ENCODE measurements at regions not wholly inside any gene's neighbourhood (a gene's known extent, or its start where the extent isn't known, plus 50 kb on each side); places are given as distances from the start of the nearest gene placed in this dataset.

DNA sequence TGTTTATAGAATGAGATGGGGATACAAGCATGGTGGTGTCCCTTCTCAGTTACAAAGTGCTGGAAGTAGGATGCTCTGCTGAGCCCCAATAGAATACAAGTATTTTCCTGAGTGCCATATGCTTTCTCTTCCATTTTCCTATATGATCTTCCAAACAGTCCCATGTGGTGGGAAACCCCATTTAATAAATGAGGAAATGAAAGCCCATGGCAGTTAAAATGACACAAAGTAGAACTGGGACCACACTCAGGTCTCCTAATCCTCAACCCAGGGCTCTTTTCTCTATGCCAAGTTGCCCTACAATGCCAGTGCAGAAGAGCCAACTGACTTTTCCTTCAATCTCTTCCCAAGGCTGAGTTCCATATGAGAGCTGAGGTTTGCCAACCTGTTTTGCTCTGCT, 198.0 kb upstream of the FOXN2 start:
- no peak overlapping the region for H3K4me3 Mint-ChIP-seq
- ATAC-seq (ENCODE audit: low read depth), result no peak
- ChIA-PET POLR2A (no interaction called here), CTCF (no interaction called here)
- peaks cover 15% of the 10 kb centered on the region for H3K4me1 Mint-ChIP-seq
- H3K36me3 Mint-ChIP-seq (ENCODE audit: low read depth), result no peaks in the 10 kb centered on the region
- H3K27me3 Mint-ChIP-seq, result no peaks in the 10 kb centered on the region
- no peak for DNase-seq
- TF ChIP-seq, protein P1, sequence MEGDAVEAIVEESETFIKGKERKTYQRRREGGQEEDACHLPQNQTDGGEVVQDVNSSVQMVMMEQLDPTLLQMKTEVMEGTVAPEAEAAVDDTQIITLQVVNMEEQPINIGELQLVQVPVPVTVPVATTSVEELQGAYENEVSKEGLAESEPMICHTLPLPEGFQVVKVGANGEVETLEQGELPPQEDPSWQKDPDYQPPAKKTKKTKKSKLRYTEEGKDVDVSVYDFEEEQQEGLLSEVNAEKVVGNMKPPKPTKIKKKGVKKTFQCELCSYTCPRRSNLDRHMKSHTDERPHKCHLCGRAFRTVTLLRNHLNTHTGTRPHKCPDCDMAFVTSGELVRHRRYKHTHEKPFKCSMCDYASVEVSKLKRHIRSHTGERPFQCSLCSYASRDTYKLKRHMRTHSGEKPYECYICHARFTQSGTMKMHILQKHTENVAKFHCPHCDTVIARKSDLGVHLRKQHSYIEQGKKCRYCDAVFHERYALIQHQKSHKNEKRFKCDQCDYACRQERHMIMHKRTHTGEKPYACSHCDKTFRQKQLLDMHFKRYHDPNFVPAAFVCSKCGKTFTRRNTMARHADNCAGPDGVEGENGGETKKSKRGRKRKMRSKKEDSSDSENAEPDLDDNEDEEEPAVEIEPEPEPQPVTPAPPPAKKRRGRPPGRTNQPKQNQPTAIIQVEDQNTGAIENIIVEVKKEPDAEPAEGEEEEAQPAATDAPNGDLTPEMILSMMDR (IDR thresholded peaks at IDR 0.05), result no peak
- H3K27ac Mint-ChIP-seq, result no peak overlapping the region
- intact Hi-C loops (cut with micrococcal nuclease), result no loop called here
- no peaks in the 10 kb centered on the region for H3K9me3 Mint-ChIP-seq

DNA sequence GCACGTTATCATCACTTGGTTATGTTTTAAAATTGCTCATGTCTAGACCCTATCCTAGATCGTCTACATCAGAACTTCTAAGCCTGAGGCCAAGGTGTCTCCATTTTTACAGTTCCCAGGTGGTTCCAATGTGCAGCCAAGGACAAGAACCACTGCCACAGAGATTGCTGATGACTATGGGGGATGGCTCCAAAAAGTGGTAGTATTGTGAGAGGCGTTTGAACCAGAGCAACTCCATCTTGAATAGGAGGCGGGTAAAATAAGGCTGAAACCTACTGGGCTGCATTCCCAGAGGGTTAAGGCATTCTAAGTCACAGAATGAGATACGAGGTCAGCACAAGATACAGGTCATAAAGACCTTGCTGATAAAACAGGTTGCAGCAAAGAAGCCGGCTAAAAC, 195.6 kb upstream of the FOXN2 start:
- CTCF ChIA-PET, result no interaction called here

DNA sequence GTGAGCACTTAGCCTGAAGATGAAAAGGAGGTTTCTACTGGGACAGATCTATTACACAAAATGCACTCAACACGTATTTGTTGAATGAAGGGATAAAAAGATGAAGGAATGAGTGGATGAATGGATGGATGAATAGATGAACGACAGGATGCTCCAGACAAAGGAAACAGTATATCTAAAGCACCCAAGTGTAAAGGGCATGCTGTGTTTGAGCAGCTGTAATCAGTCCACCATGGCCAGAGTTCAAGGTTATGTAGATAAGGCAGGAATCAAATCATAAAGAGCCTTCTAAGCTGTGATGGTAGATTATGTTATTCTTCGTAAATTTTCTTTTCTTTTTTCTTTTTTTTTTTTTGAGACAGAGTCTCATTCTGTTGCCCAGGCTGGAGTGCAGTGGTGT, 194.4 kb upstream of the FOXN2 start:
- POLR2A ChIA-PET, result no interaction called here
- CTCF ChIA-PET, result no interaction called here
- no peak overlapping the region for H3K27ac Mint-ChIP-seq

More for the DNA sequence above, 195.6 kb upstream of the FOXN2 start:
- intact Hi-C loops (cut with micrococcal nuclease), result no loop called here
- H3K27me3 Mint-ChIP-seq, result no peaks in the 10 kb centered on the region
- H3K4me3 Mint-ChIP-seq, result no peak overlapping the region
- peaks cover 6% of the 10 kb centered on the region for H3K4me1 Mint-ChIP-seq
- no peak overlapping the region for H3K27ac Mint-ChIP-seq
- POLR2A ChIA-PET, result no interaction called here
- no peak for ATAC-seq (ENCODE audit: low read depth)
- DNase-seq, result no peak
- TF ChIP-seq, protein P1 (IDR thresholded peaks at IDR 0.05), result no peak
- H3K36me3 Mint-ChIP-seq (ENCODE audit: low read depth), result no peaks in the 10 kb centered on the region
- H3K9me3 Mint-ChIP-seq, result no peaks in the 10 kb centered on the region

DNA sequence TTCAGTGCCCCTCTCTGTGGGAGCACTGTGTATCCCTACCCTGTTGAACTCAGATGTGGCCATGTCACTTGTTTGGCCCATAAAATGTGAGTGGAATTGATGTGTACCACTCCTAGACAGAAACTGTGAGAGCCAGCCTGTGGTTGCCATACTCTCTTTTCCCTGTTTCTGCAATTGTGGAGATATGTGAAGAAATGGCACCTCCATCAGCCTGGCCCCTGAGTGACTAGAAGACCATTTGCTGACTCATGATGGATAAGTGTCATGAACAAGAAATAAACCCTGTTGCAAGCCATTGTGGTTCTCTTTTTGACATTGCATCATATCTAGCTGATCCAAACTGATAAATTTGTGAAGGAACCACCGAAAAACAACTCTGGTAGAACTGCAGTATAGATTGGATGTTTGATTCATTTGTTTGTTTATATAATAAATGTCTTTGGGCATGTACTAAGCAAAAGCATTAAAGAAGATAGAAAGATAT, 193.7 kb upstream of the FOXN2 start:
- intact Hi-C loops (cut with micrococcal nuclease), result no loop called here
- H3K4me3 Mint-ChIP-seq, result no peak overlapping the region
- DNase-seq (no peak), ATAC-seq (ENCODE audit: low read depth) (no peak)
- H3K27me3 Mint-ChIP-seq, result no peaks in the 10 kb centered on the region
- ChIA-PET CTCF (no interaction called here), POLR2A (no interaction called here)
- H3K27ac Mint-ChIP-seq, result no peak overlapping the region
- no peaks in the 10 kb centered on the region for H3K36me3 Mint-ChIP-seq (ENCODE audit: low read depth)
- no peaks in the 10 kb centered on the region for H3K4me1 Mint-ChIP-seq
- TF ChIP-seq, protein P1 (IDR thresholded peaks at IDR 0.05), result no peak
- no peaks in the 10 kb centered on the region for H3K9me3 Mint-ChIP-seq

More for the DNA sequence above, 194.4 kb upstream of the FOXN2 start:
- intact Hi-C loops (cut with micrococcal nuclease), result no loop called here
- no peaks in the 10 kb centered on the region for H3K36me3 Mint-ChIP-seq (ENCODE audit: low read depth)
- DNase-seq (no peak), ATAC-seq (ENCODE audit: low read depth) (no peak)
- H3K4me1 Mint-ChIP-seq, result no peaks in the 10 kb centered on the region
- no peak overlapping the region for H3K4me3 Mint-ChIP-seq
- no peaks in the 10 kb centered on the region for H3K9me3 Mint-ChIP-seq
- H3K27me3 Mint-ChIP-seq, result no peaks in the 10 kb centered on the region
- TF ChIP-seq, protein P1 (IDR thresholded peaks at IDR 0.05), result no peak

DNA sequence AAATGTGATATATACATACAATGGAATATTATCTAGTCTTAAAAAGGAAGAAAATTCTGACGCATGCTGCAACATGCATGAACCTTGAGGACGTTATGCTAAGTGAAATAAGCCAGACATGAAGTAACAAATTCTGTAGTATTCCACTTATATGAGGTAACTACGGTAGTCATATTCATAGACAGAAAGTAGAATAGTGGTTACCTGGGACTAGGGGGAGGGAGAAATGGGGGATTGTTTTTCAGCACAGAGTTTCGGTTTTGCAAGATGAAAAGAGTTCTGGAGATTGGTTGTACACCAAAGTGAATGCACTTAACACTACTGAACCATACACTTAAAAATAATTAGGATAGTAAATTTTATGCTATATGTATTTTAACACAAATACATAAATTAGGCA, 192.3 kb upstream of the FOXN2 start:
- H3K27ac Mint-ChIP-seq, result no peak overlapping the region
- ATAC-seq (ENCODE audit: low read depth), result no peak

More for the DNA sequence above, 192.3 kb upstream of the FOXN2 start:
- no peaks in the 10 kb centered on the region for H3K36me3 Mint-ChIP-seq (ENCODE audit: low read depth)
- ChIA-PET CTCF (interaction anchor here (1.1 kb wide), 1 partner anchor 15 kb away, joined by 4 read pairs; no protein-coding TSS in a partner anchor), POLR2A (no interaction called here)
- TF ChIP-seq, protein P1 (IDR thresholded peaks at IDR 0.05), result no peak
- no peaks in the 10 kb centered on the region for H3K4me1 Mint-ChIP-seq
- H3K9me3 Mint-ChIP-seq, result no peaks in the 10 kb centered on the region
- H3K4me3 Mint-ChIP-seq, result no peak overlapping the region
- intact Hi-C loops (cut with micrococcal nuclease), result no loop called here
- DNase-seq, result no peak
- H3K27me3 Mint-ChIP-seq, result no peaks in the 10 kb centered on the region
